ENCODE measurements at regions not wholly inside any gene's neighbourhood (a gene's known extent, or its start where the extent isn't known, plus 50 kb on each side); places are given as distances from the start of the nearest gene placed in this dataset.
A peak's percentile ranks its signal among the peaks of the same experiment; 100 is the strongest.

DNA sequence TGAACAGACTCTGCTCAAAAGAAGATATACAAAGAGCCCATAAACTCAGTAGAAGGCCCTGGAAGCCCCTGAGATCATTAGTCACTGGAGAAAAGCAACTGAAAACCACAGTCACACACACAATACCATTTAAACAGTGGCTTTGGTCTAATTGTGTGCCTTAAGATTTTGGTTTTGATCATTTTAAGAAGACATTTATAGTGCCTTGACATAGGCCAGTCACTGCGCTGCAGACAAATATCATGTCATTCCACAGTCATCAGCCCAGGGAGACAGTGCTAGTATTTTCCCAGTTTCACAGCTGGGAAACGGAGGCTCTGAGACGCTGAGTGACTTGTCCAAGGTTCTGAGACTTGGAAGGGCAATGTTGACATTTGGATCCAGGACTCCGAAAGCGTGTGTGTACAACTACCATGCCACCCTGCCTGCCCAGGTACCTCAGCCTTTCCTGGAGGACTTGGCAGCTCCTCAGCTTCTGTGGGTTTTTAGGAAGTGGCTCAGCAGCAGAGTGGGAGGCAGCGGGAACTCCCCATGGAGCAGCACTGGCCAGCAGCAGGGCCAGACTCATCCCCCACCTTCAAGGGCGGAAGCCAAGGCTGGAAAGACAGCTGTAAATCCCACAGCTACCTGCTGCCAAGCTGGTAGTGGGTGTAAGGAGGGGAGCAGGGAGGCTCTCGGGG lies 173.9 kb downstream of the WDR11 start:
- Histone ChIP-seq H3K27ac (ENCODE audit: low read depth in 2 of 2, low read length in 2 of 2) (no peak overlapping the region), H3K9ac (ENCODE audit: low read length in 3 of 3) (no peak overlapping the region), H3K9me3 (ENCODE audit: control insufficient read depth in 2 of 3, insufficient read depth in 1 of 3, low read length in 3 of 3) (no peaks in the 10 kb centered on the region), H3K36me3 (ENCODE audit: control insufficient read depth in 2 of 3, insufficient read depth in 3 of 3, low read length in 3 of 3) (no peaks in the 10 kb centered on the region), H3K27me3 (ENCODE audit: control insufficient read depth, insufficient read depth, low read length) (no peaks in the 10 kb centered on the region), H3K4me1 (ENCODE audit: control insufficient read depth in 2 of 3, insufficient read depth in 2 of 3, low read depth in 1 of 3, low read length in 3 of 3) (no peaks in the 10 kb centered on the region), H3K4me3 (ENCODE audit: low read length in 3 of 3) (no peak overlapping the region)
- FAIRE-seq = no peak
- TF ChIP-seq, protein P1, sequence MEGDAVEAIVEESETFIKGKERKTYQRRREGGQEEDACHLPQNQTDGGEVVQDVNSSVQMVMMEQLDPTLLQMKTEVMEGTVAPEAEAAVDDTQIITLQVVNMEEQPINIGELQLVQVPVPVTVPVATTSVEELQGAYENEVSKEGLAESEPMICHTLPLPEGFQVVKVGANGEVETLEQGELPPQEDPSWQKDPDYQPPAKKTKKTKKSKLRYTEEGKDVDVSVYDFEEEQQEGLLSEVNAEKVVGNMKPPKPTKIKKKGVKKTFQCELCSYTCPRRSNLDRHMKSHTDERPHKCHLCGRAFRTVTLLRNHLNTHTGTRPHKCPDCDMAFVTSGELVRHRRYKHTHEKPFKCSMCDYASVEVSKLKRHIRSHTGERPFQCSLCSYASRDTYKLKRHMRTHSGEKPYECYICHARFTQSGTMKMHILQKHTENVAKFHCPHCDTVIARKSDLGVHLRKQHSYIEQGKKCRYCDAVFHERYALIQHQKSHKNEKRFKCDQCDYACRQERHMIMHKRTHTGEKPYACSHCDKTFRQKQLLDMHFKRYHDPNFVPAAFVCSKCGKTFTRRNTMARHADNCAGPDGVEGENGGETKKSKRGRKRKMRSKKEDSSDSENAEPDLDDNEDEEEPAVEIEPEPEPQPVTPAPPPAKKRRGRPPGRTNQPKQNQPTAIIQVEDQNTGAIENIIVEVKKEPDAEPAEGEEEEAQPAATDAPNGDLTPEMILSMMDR (IDR thresholded peaks at IDR 0.05; ENCODE audit: borderline replicate concordance, extremely low read depth, insufficient read depth) = no peak
- DNase-seq = no peak
- intact Hi-C loops (cut with DNase I) = no loop called here

DNA sequence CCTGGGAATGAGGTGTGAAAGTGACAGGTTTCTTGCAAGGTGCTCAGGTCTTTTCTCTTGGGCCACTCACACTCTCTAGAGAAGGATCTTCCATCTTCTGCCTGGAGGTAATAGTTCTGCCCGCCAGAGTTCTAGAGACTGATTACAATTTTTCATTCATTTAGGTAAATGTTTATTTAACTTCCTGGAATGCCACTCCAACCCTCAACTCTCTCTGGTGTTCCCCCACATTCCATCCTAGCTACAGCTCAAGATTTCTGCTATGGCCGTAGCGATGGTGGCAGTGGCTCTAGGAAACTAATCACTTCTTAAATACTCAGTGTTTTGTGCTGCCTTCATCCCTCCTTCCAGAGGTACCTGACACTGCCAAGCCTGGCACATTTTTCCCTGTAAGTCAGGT lies 174.6 kb downstream of the WDR11 start:
- no peaks in the 10 kb centered on the region for H3K36me3 ChIP-seq (ENCODE audit: control insufficient read depth in 2 of 3, insufficient read depth in 3 of 3, low read length in 3 of 3)
- TF ChIP-seq, protein P1 (IDR thresholded peaks at IDR 0.05; ENCODE audit: borderline replicate concordance, extremely low read depth, insufficient read depth) = no peak
- no peak overlapping the region for H3K9ac ChIP-seq (ENCODE audit: low read length in 3 of 3)
- no peaks in the 10 kb centered on the region for H3K27me3 ChIP-seq (ENCODE audit: control insufficient read depth, insufficient read depth, low read length)
- H3K27ac ChIP-seq (ENCODE audit: low read depth in 2 of 2, low read length in 2 of 2) = no peak overlapping the region
- DNase-seq = peak in 1 of 5 donors; percentile 7
- intact Hi-C loops (cut with DNase I) = no loop called here
- FAIRE-seq = no peak
- H3K4me3 ChIP-seq (ENCODE audit: low read length in 3 of 3) = no peak overlapping the region
- H3K4me1 ChIP-seq (ENCODE audit: control insufficient read depth in 2 of 3, insufficient read depth in 2 of 3, low read depth in 1 of 3, low read length in 3 of 3) = no peaks in the 10 kb centered on the region
- H3K9me3 ChIP-seq (ENCODE audit: control insufficient read depth in 2 of 3, insufficient read depth in 1 of 3, low read length in 3 of 3) = no peaks in the 10 kb centered on the region

DNA sequence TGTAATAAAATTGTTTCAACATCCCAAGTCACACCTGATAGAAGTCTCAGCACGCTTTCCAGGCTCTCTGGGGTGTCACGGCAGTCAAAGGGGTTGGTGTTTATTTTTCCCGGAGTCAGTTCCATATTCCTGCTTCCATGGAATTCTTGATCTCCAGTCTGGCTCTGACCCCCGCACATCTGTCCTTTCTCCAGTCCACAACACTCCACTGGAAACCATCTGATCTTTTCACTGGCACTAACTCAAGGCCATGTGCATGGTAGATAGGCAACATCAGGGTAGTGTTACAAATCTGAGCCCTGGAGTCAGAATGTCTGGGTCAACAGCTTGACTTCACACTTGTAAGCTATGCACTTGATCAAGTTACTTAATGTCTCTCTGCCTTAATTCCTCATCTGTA lies 176.2 kb downstream of the WDR11 start:
- H3K4me3 ChIP-seq (ENCODE audit: low read length in 3 of 3) = no peak overlapping the region
- DNase-seq (peak in 3 of 5 donors; percentile 47 to 75 (median 75)), FAIRE-seq (no peak)
- H3K9ac ChIP-seq (ENCODE audit: low read length in 3 of 3) = no peak overlapping the region
- H3K4me1 ChIP-seq (ENCODE audit: control insufficient read depth in 2 of 3, insufficient read depth in 2 of 3, low read depth in 1 of 3, low read length in 3 of 3) = no peaks in the 10 kb centered on the region
- TF ChIP-seq, protein P1 (IDR thresholded peaks at IDR 0.05; ENCODE audit: borderline replicate concordance, extremely low read depth, insufficient read depth) = no peak
- no peak overlapping the region for H3K27ac ChIP-seq (ENCODE audit: low read depth in 2 of 2, low read length in 2 of 2)
- intact Hi-C loops (cut with DNase I) = no loop called here
- H3K36me3 ChIP-seq (ENCODE audit: control insufficient read depth in 2 of 3, insufficient read depth in 3 of 3, low read length in 3 of 3) = no peaks in the 10 kb centered on the region
- H3K27me3 ChIP-seq (ENCODE audit: control insufficient read depth, insufficient read depth, low read length) = no peaks in the 10 kb centered on the region
- H3K9me3 ChIP-seq (ENCODE audit: control insufficient read depth in 2 of 3, insufficient read depth in 1 of 3, low read length in 3 of 3) = no peaks in the 10 kb centered on the region

DNA sequence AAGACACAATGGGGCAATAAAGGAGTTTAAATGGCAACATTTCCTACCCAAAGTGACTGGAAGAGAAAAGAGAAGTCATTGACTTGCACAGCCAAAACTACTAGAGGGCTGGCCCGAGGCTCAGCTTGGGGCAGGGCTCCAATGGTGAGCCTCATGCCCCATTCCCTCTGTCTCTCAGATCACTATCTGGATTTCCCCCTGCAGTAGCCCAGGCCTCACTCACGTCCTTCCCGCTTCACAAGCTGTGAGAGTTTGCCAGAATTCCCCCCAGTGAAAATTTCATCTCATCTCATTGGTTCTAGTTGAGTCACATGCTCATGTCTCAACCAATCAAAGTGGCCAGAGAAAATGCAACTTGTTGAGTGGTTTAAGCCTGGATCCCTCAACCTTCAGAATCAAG lies 181.3 kb downstream of the WDR11 start:
- intact Hi-C loops (cut with DNase I) = no loop called here
- H3K9ac ChIP-seq (ENCODE audit: low read length in 3 of 3) = no peak overlapping the region
- no peak for DNase-seq
- H3K4me3 ChIP-seq (ENCODE audit: low read length in 3 of 3) = no peak overlapping the region
- no peak overlapping the region for H3K27ac ChIP-seq (ENCODE audit: low read depth in 2 of 2, low read length in 2 of 2)
- H3K9me3 ChIP-seq (ENCODE audit: control insufficient read depth in 2 of 3, insufficient read depth in 1 of 3, low read length in 3 of 3) = no peaks in the 10 kb centered on the region
- FAIRE-seq = no peak
- H3K4me1 ChIP-seq (ENCODE audit: control insufficient read depth in 2 of 3, insufficient read depth in 2 of 3, low read depth in 1 of 3, low read length in 3 of 3) = no peaks in the 10 kb centered on the region
- no peaks in the 10 kb centered on the region for H3K36me3 ChIP-seq (ENCODE audit: control insufficient read depth in 2 of 3, insufficient read depth in 3 of 3, low read length in 3 of 3)
- TF ChIP-seq, protein P1 (IDR thresholded peaks at IDR 0.05; ENCODE audit: borderline replicate concordance, extremely low read depth, insufficient read depth) = no peak
- no peaks in the 10 kb centered on the region for H3K27me3 ChIP-seq (ENCODE audit: control insufficient read depth, insufficient read depth, low read length)

Measured in kidney (tissue), 13 donors.